Breast epithelium (tissue), 3 donors: ENCODE measurements at regions not wholly inside any gene's neighbourhood (a gene's known extent, or its start where the extent isn't known, plus 50 kb on each side); places are given as distances from the start of the nearest gene placed in this dataset.

ENCODE experiments used
- CTCF ChIP-seq, 3 donors: fragments of 450-650 bp; IDR thresholded peaks; one replicate each; pipeline ENCODE4 v1.5.1; 2016 to 2017; ENCODE audit warnings: antibody characterized with exemption in 3 of 3, mild to moderate bottlenecking in 3 of 3, moderate library complexity in 3 of 3
- POLR2A ChIP-seq: fragments of 450-650 bp; IDR thresholded peaks from one replicate; pipeline ENCODE4 v1.6.1; 2016; ENCODE audit warnings: antibody characterized with exemption, mild to moderate bottlenecking, moderate library complexity
- POLR2AphosphoS5 ChIP-seq, 3 donors: sonication (generic); formaldehyde crosslinking; IDR thresholded peaks; one replicate each; pipeline ENCODE4 v1.6.1; 2017; ENCODE audit warnings: antibody characterized with exemption in 3 of 3

- TF ChIP-seq POLR2A (no peak), POLR2AphosphoS5 (IDR thresholded peaks at IDR 0.05) (no peak), CTCF (IDR thresholded peaks at IDR 0.05) (no peak)
These were observed 336.1 kb downstream of the CTTN start for GRCh38 chr11:70734379-70734778.
